IMR-90 (cell line): ENCODE measurements at regions not wholly inside any gene's neighbourhood (a gene's known extent, or its start where the extent isn't known, plus 50 kb on each side); places are given as distances from the start of the nearest gene placed in this dataset.

Experiments used
- ATAC-seq: fragments of 200-7000 bp; cut with Tn5 transposase; 2 replicates; pipeline ENCODE4 v1.9.1; 2020; ENCODE audit warnings: low read depth, mild to moderate bottlenecking, moderate library complexity
- BruUV-seq: library from RNA; stranded (reverse); fragments of 400-500 nt; replicated peaks from 2 replicates; lab custom pipeline; 2021; lab: Mats Ljungman, UMichigan
- CTCF ChIA-PET: fragments of 300-600 bp; formaldehyde crosslinking; extraction: SDS; loops from one replicate; lab custom pipeline; 2021; ENCODE audit warnings: antibody characterized with exemption; lab: Yijun Ruan, JAX
- POLR2A ChIA-PET: fragments of 300-600 bp; sonication (Branson Sonifier 250); formaldehyde crosslinking; loops from one replicate; lab custom pipeline; 2022; ENCODE audit warnings: antibody characterized with exemption; ENCODE audit not compliant: unreplicated experiment; lab: Charles Lee
- DNase-seq: peaks from one replicate; pipeline ENCODE4 v3.0.0; 2013
- H2AFZ ChIP-seq: replicated peaks from 2 replicates; pipeline ENCODE3; 2013; ENCODE audit warnings: low read length, mild to moderate bottlenecking; ENCODE audit not compliant: poor library complexity
- H2AK5ac ChIP-seq: 2 replicates; pipeline ENCODE4 v1.6.1; 2013; ENCODE audit warnings: low read depth, low read length, inconsistent platforms
- H2AK9ac ChIP-seq: replicated peaks from 2 replicates; pipeline ENCODE3; 2013; ENCODE audit warnings: mild to moderate bottlenecking, low read depth, low read length, moderate library complexity; ENCODE audit not compliant: poor library complexity
- H2BK120ac ChIP-seq: 2 replicates; pipeline ENCODE4 v1.6.1; 2013; ENCODE audit warnings: low read depth, low read length, inconsistent platforms
- H2BK15ac ChIP-seq: 3 replicates; pipeline ENCODE4 v1.6.1; 2013; ENCODE audit warnings: low read depth, low read length, inconsistent platforms
- H2BK20ac ChIP-seq: 2 replicates; pipeline ENCODE4 v1.6.1; 2013; ENCODE audit warnings: low read depth, mild to moderate bottlenecking, inconsistent platforms, low read length, moderate library complexity
- H2BK5ac ChIP-seq: 2 replicates; pipeline ENCODE4 v1.6.1; 2013; ENCODE audit warnings: mild to moderate bottlenecking, low read depth, low read length, inconsistent platforms; ENCODE audit not compliant: poor library complexity, severe bottlenecking
- H3K14ac ChIP-seq: replicated peaks from 2 replicates; pipeline ENCODE4 v1.6.1; 2013; ENCODE audit warnings: low read depth, low read length, inconsistent platforms
- H3K18ac ChIP-seq: 2 replicates; pipeline ENCODE4 v1.6.1; 2013; ENCODE audit warnings: low read depth, low read length, control low read depth
- H3K23ac ChIP-seq: 2 replicates; pipeline ENCODE4 v1.6.1; 2013; ENCODE audit warnings: low read depth, low read length, inconsistent platforms
- H3K27ac ChIP-seq: 2 replicates; pipeline ENCODE4 v1.5.1; 2013; ENCODE audit warnings: mild to moderate bottlenecking, control low read depth, low read length; ENCODE audit not compliant: insufficient read depth
- H3K27me3 ChIP-seq: 2 replicates; pipeline ENCODE4 v1.6.1; 2013; ENCODE audit warnings: low read length; ENCODE audit not compliant: control insufficient read depth, insufficient read depth
- H3K36me3 ChIP-seq: 2 replicates; pipeline ENCODE4 v1.6.1; 2013; ENCODE audit warnings: low read length, mixed read lengths; ENCODE audit not compliant: control insufficient read depth, insufficient read depth
- H3K4ac ChIP-seq: 2 replicates; pipeline ENCODE4 v1.6.1; 2013; ENCODE audit warnings: low read depth, low read length, inconsistent platforms
- H3K4me1 ChIP-seq: 2 replicates; pipeline ENCODE4 v1.6.1; 2013; ENCODE audit warnings: low read length, mixed read lengths; ENCODE audit not compliant: control insufficient read depth, insufficient read depth
- H3K4me2 ChIP-seq: 2 replicates; pipeline ENCODE4 v1.6.1; 2013; ENCODE audit warnings: low read depth, mild to moderate bottlenecking, control low read depth, low read length, moderate library complexity
- H3K4me3 ChIP-seq: 2 replicates; pipeline ENCODE4 v1.5.1; 2013; ENCODE audit warnings: low read depth, mild to moderate bottlenecking, control low read depth, low read length, moderate library complexity; ENCODE audit not compliant: insufficient read depth
- H3K56ac ChIP-seq: 2 replicates; pipeline ENCODE4 v1.6.1; 2013; ENCODE audit warnings: low read length, inconsistent platforms; ENCODE audit not compliant: insufficient read depth; ENCODE audit errors: extremely low read depth
- H3K79me1 ChIP-seq, 2 experiments: 2 replicates each; pipeline ENCODE4 v1.6.1; 2013; ENCODE audit warnings: low read length in 2 of 2, inconsistent platforms in 1 of 2, low read depth in 1 of 2
- H3K9ac ChIP-seq: 2 replicates; pipeline ENCODE4 v1.6.1; 2013; ENCODE audit warnings: low read depth, low read length, control low read depth
- H3K9me1 ChIP-seq: 2 replicates; pipeline ENCODE4 v1.6.1; 2013; ENCODE audit warnings: low read length, inconsistent platforms; ENCODE audit not compliant: insufficient read depth
- H3K9me3 ChIP-seq: 2 replicates; pipeline ENCODE4 v1.6.1; 2013; ENCODE audit warnings: low read length; ENCODE audit not compliant: control insufficient read depth, insufficient read depth
- H4K20me1 ChIP-seq: 2 replicates; pipeline ENCODE4 v1.6.1; 2013; ENCODE audit warnings: low read length, inconsistent platforms; ENCODE audit not compliant: insufficient read depth
- H4K5ac ChIP-seq: 2 replicates; pipeline ENCODE4 v1.6.1; 2013; ENCODE audit warnings: mild to moderate bottlenecking, low read depth, low read length, control low read depth
- H4K8ac ChIP-seq, 2 experiments: 2 replicates each; pipeline ENCODE4 v1.6.1; 2013; ENCODE audit warnings: low read depth in 2 of 2, low read length in 2 of 2, control low read depth in 1 of 2, inconsistent platforms in 1 of 2
- H4K91ac ChIP-seq: 2 replicates; pipeline ENCODE4 v1.6.1; 2013; ENCODE audit warnings: low read depth, low read length, inconsistent platforms; ENCODE audit not compliant: insufficient read depth
- MAFK ChIP-seq: IDR thresholded peaks from 2 replicates; pipeline ENCODE4 v1.6.1; 2012; ENCODE audit warnings: low read depth, low read length, improper control_type of control experiment
- MXI1 ChIP-seq: IDR thresholded peaks from 2 replicates; pipeline ENCODE4 v1.6.1; 2012; ENCODE audit warnings: low read depth, mild to moderate bottlenecking, low read length, moderate library complexity, borderline replicate concordance
- POLR2A ChIP-seq: IDR thresholded peaks from 2 replicates; pipeline ENCODE4 v1.6.1; 2012; ENCODE audit warnings: mild to moderate bottlenecking, low read depth, low read length
- RAD21 ChIP-seq: IDR thresholded peaks from 2 replicates; pipeline ENCODE4 v1.6.1; 2012; ENCODE audit warnings: low read length, improper control_type of control experiment
- SMC3 ChIP-seq: fragments of 150-350 bp; IDR thresholded peaks from 2 replicates; pipeline ENCODE4 v1.6.1; 2016; ENCODE audit warnings: low read depth, mild to moderate bottlenecking, antibody characterized with exemption, low read length, moderate library complexity
- dilution Hi-C: fragments of 300-500 bp; cut with HindIII; formaldehyde crosslinking; loops from one replicate; pipeline ENCODE4 v1.14.3; 2018; ENCODE audit warnings: low sequenced_read_pairs; ENCODE audit not compliant: unreplicated experiment
- in situ Hi-C: fragments of 300-500 bp; cut with MboI; formaldehyde crosslinking; loops from 3 replicates; pipeline ENCODE4 v1.14.3; 2019; ENCODE audit warnings: low sequenced_read_pairs, inconsistent platforms, mixed read lengths
- intact Hi-C: fragments of 100-400 bp; cut with micrococcal nuclease; formaldehyde crosslinking; loops from 2 replicates; pipeline ENCODE4 v1.10.0; 2022

GRCh38 chr1:106396020-106396419 is 660.5 kb upstream of the PRMT6 start:
- Histone ChIP-seq H4K5ac (no peak overlapping the region), H3K23ac (no peak overlapping the region), H3K9me1 (no peaks in the 10 kb centered on the region), H3K18ac (no peak overlapping the region), H3K36me3 (no peaks in the 10 kb centered on the region), H2AK5ac (no peak overlapping the region), H2BK15ac (no peak overlapping the region), H3K79me1 (no peaks in the 10 kb centered on the region), H4K8ac (no peak overlapping the region), H2AFZ (no peak overlapping the region), H3K14ac (no peak overlapping the region), H3K9me3 (peaks cover 6% of the 10 kb centered on the region; the same call in 1 of the 2 replicates), H3K27me3 (no peaks in the 10 kb centered on the region), H4K20me1 (no peaks in the 10 kb centered on the region), H3K56ac (no peak overlapping the region), H4K91ac (no peak overlapping the region), H3K4ac (no peak overlapping the region), H2BK20ac (no peak overlapping the region), H3K4me2 (no peak overlapping the region), H2BK120ac (no peak overlapping the region), H3K4me1 (no peaks in the 10 kb centered on the region), H3K9ac (no peak overlapping the region), H2BK5ac (no peak overlapping the region), H2AK9ac (no peak overlapping the region), H3K27ac (no peak overlapping the region), H3K4me3 (no peak overlapping the region)
- BruUV-seq = no TSS peak
- dilution Hi-C loops (no loop called here), in situ Hi-C loops (no loop called here), intact Hi-C loops (no loop called here)
- TF ChIP-seq RAD21 (no peak), SMC3 (no peak), MAFK (no peak), MXI1 (no peak), POLR2A (no peak)
- POLR2A ChIA-PET = no interaction called here
- DNase-seq (no peak), ATAC-seq (no peak)
- CTCF ChIA-PET = no interaction called here
